LNCaP clone FGC (cell line): ENCODE measurements at regions not wholly inside any gene's neighbourhood (a gene's known extent, or its start where the extent isn't known, plus 50 kb on each side); places are given as distances from the start of the nearest gene placed in this dataset.

Source experiments
- DNase-seq: peaks from one replicate; pipeline ENCODE4 v3.0.0-alpha.2; 2011; ENCODE audit warnings: low read depth
- H3K4me3 ChIP-seq: 2 replicates; pipeline ENCODE4 v1.5.1; 2011; ENCODE audit warnings: mild to moderate bottlenecking, low read depth, low read length, control low read depth
- TF ChIP-seq, protein P1 (sequence below): IDR thresholded peaks from 2 replicates; pipeline ENCODE4 v1.5.1; 2012; ENCODE audit warnings: mild to moderate bottlenecking; ENCODE audit not compliant: control insufficient read depth, insufficient read depth; ENCODE audit errors: extremely low read depth

DNA sequence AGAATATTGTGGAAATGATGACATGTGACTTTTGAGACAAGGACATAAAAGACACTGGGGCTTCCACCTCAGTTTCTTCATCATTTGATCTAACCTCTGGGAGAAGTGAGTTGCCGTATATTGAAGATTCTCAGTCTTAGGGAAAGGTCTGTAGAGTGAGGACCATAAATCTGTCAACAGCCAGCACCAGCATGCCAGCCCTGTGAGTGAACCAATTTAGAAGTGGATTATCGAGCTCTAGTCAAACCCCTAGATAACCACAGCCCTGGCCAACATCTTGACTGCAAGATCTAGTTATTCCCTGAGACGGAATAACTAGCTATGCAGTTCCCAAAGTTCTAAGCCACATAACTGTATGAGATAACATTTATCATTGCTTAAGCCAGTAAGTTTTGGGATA is 108.8 kb upstream of the PTPRR start:
- TF ChIP-seq, protein P1, sequence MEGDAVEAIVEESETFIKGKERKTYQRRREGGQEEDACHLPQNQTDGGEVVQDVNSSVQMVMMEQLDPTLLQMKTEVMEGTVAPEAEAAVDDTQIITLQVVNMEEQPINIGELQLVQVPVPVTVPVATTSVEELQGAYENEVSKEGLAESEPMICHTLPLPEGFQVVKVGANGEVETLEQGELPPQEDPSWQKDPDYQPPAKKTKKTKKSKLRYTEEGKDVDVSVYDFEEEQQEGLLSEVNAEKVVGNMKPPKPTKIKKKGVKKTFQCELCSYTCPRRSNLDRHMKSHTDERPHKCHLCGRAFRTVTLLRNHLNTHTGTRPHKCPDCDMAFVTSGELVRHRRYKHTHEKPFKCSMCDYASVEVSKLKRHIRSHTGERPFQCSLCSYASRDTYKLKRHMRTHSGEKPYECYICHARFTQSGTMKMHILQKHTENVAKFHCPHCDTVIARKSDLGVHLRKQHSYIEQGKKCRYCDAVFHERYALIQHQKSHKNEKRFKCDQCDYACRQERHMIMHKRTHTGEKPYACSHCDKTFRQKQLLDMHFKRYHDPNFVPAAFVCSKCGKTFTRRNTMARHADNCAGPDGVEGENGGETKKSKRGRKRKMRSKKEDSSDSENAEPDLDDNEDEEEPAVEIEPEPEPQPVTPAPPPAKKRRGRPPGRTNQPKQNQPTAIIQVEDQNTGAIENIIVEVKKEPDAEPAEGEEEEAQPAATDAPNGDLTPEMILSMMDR: no peak
- no peak for DNase-seq
- no peak overlapping the region for H3K4me3 ChIP-seq

DNA sequence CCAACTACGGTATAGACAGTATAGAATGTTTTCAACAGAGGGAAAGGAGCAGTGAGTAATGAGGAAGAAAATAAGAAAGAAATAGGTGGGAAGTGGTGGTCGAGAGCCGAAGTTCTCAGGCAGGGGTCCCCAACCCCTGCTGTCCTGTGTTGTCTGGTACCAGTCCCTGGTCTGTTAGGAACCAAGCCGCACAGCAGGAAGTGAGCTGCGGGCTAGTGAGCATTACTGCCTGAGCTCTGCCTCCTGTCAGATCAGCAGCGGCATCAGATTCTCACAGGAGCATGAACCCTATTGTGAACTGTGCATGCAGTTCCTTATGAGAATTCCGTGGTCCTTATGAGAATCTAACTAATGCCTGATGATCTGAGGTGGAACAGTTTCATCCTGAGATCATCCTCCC is 107.3 kb upstream of the PTPRR start:
- DNase-seq: no peak
- TF ChIP-seq, protein P1: no peak
- H3K4me3 ChIP-seq: no peak overlapping the region

DNA sequence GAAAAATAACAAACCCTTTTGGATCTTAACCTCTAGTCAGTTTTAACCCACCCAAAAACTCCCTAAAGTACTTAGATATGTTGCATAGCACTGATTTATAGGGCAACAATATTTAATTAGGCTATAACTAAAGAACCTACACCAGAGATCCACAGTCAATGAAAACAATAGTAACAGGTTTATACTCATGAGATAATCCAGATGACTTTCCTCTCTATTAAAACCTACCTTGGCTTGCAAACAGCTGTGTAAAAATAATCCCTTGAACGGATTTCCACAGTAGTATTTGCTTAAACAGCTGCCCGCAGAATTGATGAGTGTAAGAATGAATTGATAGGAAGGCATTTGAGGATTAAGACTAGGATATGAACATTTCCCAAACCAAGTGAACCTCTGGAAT is 104.3 kb upstream of the PTPRR start:
- TF ChIP-seq, protein P1: no peak
- no peak for DNase-seq
- no peak overlapping the region for H3K4me3 ChIP-seq

DNA sequence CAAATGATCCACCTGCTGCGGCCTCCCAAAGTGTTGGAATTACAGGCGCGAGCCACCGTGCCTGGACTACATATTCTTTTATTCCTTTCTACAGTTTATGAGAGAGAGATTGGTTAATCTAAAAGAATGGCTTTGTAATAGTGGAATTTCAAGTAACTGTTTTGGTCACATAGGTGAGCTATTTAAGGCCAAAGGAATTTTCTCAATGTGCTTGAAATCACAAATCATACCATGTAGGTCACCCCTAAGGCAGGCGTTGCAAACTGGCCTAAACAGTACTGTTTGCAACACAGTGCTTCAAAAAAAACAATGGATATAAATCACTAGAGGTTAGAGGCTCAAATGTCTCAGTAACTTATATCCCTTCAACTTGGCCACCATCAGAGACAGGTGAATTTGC is 103.7 kb upstream of the PTPRR start:
- DNase-seq: no peak
- H3K4me3 ChIP-seq: no peak overlapping the region
- TF ChIP-seq, protein P1: no peak

DNA sequence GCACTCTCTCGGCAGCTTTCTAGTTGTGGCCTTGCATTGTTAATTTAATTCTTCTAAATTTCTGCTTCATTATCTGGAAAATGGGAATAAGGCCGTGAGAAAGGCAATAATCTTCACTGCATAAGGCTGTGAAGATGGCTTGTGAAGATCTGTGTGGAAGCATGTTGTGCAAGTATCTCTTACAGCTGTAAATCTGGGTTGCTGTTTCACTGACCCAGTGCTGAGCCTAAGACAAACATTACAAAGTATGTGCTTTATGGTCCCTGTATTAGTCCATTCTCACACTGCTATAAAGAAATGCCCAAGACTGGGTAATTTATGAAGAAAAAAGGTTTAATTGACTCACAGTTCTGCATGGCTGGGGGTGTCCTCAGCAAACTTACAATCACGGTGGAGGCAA is 101.0 kb upstream of the PTPRR start:
- TF ChIP-seq, protein P1: no peak
- no peak overlapping the region for H3K4me3 ChIP-seq
- no peak for DNase-seq

DNA sequence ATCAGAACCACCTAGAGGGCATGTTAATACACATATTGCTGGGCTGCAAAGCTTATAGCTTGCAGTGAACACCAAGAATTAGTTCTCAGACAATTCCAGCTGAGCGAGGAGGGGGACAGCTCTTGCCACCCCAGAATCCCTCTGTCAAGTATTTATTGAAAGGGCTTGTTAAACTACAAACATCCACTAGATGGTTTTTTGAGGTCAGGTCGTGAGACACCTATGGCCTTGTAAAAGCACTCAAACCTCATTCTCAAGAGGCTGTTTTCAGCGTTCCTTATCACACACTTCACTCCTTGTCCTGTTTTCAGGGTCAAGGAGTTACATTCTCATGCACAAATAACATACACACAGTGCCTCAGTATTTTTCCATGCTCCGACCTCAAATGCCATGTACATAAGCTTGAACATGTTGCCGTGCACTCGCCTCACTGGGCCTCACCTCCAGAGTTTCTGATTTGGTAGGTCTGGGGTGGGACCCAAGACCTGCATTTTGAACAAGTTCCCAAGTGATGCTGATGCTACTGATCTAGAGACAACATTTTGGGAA is 98.8 kb upstream of the PTPRR start:
- TF ChIP-seq, protein P1: no peak
- no peak overlapping the region for H3K4me3 ChIP-seq
- no peak for DNase-seq

DNA sequence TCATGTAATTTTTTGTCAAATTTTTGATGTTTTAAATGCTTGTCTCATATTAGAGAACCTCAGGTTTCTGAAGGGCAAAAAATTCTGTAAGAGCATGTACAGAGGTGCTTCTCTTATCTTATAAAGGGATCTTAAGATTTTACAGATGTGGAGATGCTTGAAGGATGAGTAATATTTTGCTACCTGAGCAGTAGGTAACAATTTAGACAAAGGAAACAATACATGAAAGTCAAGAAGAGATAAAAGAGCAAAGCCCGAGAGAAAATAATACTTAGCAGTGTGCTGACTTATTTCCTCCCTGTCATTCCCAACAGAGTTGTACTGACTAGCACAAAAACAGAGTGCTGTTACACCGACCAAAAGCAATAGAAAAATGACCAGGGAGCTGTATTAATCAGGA is 98.1 kb upstream of the PTPRR start:
- TF ChIP-seq, protein P1: no peak
- H3K4me3 ChIP-seq: no peak overlapping the region
- no peak for DNase-seq
